ENCODE measurements at regions not wholly inside any gene's neighbourhood (a gene's known extent, or its start where the extent isn't known, plus 50 kb on each side); places are given as distances from the start of the nearest gene placed in this dataset.

- TF ChIP-seq CTCF (IDR thresholded peaks at IDR 0.05; ENCODE audit: low read length), result peak; percentile 23; the same call in 1 of the 2 replicates
- TF ChIP-seq EZH2 (IDR thresholded peaks at IDR 0.05; ENCODE audit: borderline replicate concordance, low read length), result no peak
Observed at GRCh38 chrX:140123446-140123845, 158.1 kb upstream of the CXorf66 start.
